ENCODE measurements at regions not wholly inside any gene's neighbourhood (a gene's known extent, or its start where the extent isn't known, plus 50 kb on each side); places are given as distances from the start of the nearest gene placed in this dataset.
"Not testable (repeated sequence)": the region's sequence is repeated elsewhere in the genome, so short reads cannot be mapped to it uniquely, and the experiment has no call there.

DNA sequence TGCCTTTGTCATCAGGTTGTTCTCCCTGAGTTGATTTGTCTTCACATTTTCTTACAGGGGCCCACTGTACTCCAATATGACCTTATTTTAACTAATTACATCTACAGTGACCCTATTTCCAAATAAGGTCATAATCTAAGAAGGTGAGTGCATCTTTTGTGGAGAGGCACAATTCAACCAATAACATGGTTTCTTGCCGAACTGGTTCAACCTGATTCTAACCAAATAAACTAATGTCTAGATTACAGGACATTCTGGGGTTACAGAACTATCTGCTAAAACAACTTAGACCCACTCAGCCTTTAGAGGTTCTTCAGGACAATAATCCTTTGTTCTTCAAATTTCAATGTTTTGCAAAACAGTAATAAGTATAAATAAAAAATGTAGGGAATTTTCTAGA lies 496.5 kb upstream of the SOX11 start:
- no peak for DNase-seq (ENCODE audit: low read depth in 1 of 2, low spot score in 1 of 2)

DNA sequence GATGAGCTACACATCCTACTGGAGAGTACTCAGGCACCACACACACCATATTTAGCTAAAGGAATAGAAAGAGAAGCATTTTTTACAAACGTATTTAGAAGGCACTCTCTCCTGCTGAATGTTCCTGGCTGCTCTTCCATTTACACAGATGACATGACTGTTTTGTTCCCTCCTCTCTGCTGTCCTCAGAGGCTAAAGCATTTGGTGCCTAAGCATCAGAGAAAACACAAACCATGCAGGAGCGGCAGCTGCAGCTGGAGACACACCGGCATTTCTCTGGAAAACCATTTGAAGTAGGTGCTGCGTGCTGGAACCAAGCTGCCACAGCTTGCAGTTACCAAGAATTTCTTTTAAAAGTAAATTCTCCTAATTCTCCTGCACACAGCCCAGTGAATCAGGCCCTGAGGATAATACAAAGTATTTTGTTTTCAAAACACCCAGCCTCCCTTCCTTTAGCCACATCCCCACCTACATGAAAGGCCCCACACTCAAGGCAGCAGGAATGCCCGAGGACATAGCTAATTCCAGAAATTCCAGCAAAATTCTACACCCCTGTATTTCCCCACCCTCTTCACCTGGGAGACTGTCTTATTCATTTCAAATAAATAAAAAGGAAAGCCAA lies 488.9 kb upstream of the SOX11 start:
- DNase-seq (ENCODE audit: low read depth in 1 of 2, low spot score in 1 of 2) = no peak

DNA sequence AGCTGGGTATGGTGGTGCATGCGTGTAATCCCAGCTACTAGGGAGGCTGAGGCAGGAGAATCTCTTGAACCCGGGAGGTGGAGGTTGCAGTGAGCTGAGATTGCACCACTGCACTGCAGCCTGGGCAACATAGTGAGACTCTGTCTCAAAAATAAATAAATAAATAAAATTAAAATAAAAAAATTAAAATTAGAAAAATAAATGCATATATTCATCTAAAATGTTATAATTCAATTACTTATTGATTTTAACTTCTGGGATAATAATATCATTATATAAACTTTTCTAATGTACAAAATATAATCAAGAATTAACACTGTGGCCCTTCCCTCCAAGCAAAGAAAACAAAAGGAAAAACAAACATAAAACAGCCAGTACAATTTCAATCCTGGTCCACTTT lies 485.4 kb upstream of the SOX11 start:
- DNase-seq (ENCODE audit: low read depth in 1 of 2, low spot score in 1 of 2) = not testable (repeated sequence)

DNA sequence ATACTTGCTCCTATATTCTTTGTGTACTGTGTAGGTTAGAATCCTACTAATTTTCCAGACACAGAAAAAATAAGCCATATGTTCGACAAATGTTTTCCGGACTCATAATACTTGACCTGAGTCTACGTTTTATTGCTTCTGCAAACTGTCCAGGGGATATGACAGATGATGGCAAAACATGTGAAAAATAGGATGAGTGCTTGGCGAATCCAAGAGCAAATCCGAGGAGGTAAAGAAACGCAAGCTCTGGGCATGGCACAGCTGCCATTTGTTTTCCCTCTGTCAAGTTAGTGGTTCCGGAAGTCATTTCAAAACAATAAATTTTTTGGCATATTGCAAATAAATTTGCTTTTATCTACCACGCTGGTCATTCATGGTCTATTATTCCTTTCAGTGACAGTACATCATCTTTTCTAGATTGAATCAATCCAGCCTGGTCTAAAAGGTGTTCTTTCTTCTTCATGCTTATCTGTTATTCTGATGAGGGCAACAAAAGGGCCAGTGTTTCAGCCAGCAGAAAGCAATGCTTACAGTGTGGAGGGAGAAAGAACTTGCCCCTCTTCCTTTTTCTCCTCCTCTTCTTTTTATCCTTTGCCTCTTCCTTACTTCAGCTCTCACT lies 476.1 kb upstream of the SOX11 start:
- DNase-seq (ENCODE audit: low read depth in 1 of 2, low spot score in 1 of 2) = no peak

DNA sequence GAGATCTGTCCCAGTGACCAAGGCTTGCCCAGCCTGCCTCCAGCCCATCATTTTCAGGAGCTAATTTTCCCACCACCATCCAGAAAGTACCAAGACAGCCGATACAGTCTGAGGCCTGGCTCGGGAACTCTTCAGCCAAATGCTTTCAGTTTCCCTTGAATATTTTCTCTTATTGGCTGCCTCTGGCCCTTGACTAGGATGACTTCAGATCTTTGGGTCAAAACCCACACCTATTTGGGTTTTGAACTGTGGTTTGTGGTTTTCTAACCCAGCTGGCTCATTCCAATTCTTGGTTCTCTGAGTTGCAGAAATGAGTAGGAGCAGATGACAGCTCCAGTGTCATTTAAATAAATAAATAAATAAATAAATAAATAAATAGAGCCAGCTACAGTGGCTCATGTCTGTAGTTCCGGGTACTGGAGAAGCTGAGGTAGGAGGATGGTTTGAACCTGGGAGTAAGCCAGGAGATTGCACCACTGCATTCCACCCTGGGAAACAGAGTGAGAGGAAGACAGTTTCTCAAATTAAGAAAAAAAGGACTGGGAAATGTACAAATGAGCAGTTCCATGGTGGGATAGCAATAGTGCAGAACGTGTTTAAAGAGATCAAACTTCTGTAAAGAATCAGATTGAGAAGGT lies 465.0 kb upstream of the SOX11 start:
- no peak for DNase-seq (ENCODE audit: low read depth in 1 of 2, low spot score in 1 of 2)

DNA sequence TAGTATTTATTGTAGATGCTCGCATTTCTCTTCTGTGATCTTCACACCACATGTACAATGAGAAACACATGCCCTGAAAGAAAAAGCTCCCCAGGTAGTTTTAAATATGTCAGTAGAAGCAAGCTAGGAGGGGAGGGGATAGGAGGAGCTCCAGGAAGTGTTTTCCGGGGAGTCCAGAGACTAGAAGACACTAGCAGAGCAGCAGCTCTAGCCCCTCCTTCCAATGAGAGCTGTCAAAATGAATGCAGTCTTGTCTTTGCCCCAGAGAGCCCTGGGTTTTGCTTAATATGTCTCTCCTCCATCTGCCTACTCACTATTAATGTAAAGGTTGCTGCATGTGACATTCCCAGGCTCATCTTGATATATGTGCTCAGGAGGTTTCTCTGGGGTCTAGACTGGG lies 462.6 kb upstream of the SOX11 start:
- DNase-seq (ENCODE audit: low read depth in 1 of 2, low spot score in 1 of 2) = no peak

DNA sequence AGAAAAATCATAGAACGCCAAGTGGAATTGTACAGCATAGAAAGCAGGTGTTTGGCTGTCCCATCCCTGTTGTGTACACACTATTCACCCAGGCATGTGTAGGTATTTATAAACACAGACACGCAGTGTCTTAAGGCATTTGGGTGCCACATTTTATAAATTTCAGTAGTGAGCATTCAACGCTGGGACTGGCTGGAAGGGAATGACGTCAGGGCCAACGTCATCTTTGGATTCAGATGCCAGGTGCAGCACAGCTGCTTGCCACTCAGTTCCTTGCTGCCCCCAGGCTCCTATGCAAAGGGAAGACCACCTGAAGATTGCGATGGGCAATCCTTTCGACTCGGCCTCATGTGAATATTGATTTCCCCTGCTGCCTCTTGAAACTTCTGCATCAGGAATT lies 461.7 kb upstream of the SOX11 start:
- DNase-seq (ENCODE audit: low read depth in 1 of 2, low spot score in 1 of 2) = no peak

DNA sequence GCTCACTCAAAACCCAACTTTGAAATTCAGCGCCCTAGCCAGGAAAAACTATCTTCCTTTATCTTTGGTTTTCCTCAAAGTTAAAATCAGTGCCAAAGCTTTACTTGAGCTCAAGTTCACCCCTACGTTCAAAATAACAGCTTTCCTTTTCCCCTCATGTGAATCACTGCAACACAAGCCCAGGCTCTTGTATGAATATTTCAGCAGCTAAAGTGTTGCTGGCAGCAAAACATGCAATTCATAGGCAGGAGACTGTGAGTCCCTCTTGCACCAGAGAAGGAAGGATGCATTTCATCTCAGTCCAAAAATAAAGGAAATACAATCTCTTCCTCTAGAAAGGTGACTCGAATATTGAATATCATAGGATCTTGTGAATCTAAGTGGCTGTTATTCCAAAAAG lies 461.3 kb upstream of the SOX11 start:
- DNase-seq (ENCODE audit: low read depth in 1 of 2, low spot score in 1 of 2) = no peak

DNA sequence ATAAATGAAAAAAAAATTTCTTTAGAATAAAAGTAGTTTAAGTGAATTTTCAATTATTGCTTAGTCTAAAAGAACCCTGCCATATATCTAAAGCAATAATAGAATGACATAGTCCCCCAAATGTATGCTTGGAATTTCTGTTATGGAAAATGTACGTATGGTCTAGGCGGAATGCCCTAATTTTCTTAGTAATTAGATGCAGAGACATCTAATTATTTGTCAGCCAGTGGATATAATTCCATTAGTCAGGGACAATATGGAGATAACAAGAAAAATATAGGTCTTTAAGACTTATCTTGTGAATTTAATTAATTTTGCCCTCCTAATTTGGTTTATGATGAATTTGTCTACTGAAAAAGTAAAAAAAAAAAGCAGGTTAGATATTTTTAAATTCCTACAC lies 460.9 kb upstream of the SOX11 start:
- no peak for DNase-seq (ENCODE audit: low read depth in 1 of 2, low spot score in 1 of 2)

DNA sequence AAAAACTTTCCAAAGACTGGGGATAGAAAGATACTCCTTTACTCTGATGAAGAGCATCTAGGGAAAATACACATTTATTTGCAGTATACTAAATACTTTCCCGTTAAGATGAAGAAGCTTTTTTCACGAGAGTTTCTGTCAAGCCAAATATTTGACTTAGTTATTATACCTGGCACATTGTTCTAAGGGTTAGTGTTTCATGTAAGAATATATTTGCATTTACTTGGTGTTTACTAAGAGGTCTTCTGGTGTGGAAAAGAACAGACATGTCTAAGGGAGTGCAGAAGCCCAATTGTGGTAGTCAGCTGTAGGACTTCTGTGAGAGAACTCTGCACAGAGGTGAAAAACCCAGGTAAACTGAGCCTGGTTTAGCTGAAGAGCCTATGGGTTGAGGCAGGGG lies 457.6 kb upstream of the SOX11 start:
- DNase-seq (ENCODE audit: low read depth in 1 of 2, low spot score in 1 of 2) = no peak

DNA sequence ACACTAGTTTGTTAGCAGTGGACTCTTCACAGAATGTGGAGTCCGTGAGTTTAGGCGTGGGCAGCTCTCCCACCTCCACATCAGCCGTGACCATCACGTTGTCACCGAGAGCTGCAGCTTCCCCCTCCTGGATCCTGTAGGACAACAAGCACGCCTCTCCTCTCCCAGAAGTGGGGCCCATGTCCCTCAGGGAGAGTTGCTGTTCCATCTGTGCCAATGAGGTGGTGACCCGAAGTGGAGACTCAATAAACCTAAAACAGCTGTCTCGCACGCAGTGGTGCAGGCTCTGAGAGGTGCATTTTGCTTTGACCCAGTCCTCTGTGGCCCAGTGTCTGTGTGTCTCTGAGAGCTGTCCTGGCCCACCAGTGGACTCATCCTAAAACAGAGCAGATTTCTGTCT lies 456.5 kb upstream of the SOX11 start:
- no peak for DNase-seq (ENCODE audit: low read depth in 1 of 2, low spot score in 1 of 2)

DNA sequence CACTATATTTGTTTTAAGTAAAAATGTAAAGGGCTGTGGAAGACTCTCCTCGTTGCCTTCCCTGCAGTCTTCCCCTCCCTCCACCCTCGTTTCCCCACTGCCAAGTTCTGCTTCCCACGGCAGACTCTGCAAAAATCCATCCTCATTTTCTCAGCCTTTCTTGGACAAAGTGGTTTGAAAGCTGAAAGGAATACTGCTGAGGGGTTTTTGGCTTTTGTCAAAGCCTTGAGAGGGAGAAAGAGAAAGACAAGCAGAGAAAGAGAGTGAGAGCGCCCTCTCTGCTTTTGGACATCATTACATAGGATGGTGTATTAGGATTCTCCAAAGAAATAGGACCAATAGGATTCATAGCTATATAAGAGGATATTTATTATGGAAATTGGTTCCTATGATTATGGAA lies 455.9 kb upstream of the SOX11 start:
- DNase-seq (ENCODE audit: low read depth in 1 of 2, low spot score in 1 of 2) = no peak

DNA sequence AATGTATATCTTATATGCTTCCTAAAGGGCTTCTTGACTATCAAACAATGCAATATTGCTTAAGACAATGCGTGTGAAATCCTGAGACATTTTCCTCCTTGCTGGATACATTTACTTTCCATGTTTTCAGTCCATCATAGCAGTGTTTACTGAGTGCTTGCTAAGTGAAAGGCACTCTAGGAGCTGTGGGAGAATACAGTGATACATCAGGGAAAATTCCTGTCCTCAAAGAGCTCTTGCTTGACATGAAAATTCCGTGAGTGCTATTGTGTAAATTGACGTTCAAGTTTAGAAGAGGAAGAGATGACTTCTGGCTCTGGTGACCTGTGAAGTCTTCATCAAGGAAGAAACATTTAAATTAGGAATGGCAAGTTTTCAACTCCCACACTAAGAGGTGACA lies 449.4 kb upstream of the SOX11 start:
- DNase-seq (ENCODE audit: low read depth in 1 of 2, low spot score in 1 of 2) = no peak

DNA sequence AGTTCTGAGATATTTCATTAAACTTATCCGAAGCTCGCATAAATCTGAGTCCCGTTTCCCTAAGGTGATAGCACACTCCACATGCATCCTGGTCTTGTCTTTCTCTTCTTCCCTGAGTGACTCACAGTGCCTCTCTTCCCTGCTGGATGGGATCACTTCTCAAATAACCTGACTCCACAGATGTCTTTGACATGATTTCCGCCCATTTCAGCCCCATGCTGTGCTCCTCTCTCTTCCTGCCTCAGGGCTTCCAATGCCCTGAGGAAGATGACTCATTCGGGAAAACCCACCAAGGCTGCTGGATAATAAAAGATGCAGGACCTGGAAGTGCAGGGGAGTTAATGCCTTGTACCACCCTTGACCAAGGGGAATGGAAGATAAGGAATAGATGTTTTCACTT lies 441.7 kb upstream of the SOX11 start:
- DNase-seq (ENCODE audit: low read depth in 1 of 2, low spot score in 1 of 2) = no peak

DNA sequence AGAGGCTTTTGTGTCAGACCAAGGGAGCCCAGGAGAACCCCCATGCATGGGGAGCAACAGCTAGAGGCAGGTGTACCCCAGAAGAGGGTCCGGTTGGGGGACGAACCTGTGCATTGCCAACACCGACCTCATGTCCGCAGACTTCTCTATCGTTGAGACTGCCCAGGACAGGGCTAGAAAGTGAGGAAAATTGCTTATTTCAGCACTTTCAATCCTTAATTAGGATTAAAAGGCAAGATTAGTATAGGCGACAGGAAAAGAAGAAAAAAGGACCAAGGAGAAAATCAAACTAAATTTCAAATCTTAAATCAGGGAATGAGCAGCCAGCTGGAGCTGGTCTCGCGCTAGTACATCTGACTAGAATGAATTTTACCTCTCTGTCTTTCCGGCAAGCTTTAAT lies 438.9 kb upstream of the SOX11 start:
- no peak for DNase-seq (ENCODE audit: low read depth in 1 of 2, low spot score in 1 of 2)

DNA sequence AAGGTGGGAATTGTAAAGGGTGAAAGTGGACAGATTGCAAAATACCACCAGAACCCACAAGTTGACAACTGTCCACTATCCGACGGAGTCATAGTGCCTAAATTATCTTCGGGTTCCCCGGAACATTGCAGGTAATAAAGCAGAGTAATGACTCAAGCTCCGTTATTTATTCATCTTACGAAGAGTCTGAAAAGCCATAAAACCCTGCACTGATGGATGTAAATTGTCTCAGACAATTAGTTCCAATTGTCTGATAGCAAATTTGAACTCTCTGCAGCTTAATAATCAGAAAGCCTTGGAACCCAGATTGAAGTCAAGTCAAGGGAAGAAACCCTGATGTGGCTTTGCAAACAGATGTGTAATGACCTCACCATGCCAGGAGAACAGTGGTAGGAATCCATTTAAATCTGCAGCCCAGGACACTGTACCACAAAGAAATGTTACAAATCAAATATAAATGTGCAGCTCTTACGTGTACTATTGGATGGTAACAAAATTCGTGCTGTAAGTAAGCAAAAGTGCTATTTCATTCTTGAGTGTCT lies 437.3 kb upstream of the SOX11 start:
- no peak for DNase-seq (ENCODE audit: low read depth in 1 of 2, low spot score in 1 of 2)

DNA sequence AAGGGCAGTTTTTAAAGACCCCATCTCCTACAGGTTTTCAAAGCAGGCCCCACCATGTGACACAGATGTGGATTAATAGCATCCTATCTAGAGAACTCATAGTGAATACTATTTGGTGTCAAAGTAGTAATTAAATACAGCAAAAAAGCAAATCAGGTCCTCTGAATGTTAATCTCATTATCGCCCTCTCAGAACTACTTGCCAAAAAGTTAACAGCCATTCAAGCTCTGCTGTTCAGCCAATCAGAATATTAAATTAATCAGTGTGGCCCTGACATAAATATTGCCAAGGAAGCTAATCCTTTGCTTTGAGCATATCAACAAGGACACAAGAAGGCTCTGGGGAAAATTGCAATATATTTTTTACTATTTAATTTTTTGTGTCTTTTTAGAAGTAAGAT lies 428.9 kb upstream of the SOX11 start:
- DNase-seq (ENCODE audit: low read depth in 1 of 2, low spot score in 1 of 2) = no peak

DNA sequence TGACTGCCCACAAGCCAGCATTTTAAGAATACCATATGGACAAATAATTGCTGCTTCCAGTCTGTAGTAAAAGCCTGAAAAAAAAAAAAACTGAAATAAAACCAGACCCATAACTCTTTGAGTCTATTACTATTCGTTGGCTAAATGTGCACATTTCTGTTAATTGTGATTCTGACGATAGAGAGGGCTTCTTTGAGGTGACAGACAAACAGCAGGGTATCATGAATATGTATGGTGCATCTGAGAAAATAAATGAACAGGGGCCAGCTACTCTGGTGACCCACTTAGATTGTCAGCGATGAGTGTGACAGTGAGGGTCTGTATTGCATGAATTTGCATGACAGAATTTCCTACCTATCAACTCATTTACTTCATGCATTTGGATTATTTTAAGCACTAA lies 427.8 kb upstream of the SOX11 start:
- no peak for DNase-seq (ENCODE audit: low read depth in 1 of 2, low spot score in 1 of 2)

DNA sequence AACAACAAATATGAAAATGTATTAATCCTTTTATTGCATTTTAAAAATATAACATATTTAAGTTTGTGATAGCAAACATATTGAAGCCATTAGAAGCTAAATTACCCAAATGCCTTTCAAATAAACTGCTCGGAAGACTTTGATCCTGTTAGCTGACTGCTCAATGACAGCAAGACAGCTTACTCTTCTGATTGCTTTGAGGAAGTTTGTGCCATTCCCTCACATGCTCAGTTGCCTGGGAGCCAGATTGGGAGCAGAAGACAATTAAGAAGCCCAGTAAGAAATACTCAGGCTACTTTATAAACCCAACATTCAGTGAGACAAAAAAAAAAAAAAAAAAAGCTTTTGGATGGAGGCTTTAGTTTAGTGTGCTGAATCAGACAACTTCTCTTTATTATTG lies 407.1 kb upstream of the SOX11 start:
- DNase-seq (ENCODE audit: low read depth in 1 of 2, low spot score in 1 of 2) = no peak

DNA sequence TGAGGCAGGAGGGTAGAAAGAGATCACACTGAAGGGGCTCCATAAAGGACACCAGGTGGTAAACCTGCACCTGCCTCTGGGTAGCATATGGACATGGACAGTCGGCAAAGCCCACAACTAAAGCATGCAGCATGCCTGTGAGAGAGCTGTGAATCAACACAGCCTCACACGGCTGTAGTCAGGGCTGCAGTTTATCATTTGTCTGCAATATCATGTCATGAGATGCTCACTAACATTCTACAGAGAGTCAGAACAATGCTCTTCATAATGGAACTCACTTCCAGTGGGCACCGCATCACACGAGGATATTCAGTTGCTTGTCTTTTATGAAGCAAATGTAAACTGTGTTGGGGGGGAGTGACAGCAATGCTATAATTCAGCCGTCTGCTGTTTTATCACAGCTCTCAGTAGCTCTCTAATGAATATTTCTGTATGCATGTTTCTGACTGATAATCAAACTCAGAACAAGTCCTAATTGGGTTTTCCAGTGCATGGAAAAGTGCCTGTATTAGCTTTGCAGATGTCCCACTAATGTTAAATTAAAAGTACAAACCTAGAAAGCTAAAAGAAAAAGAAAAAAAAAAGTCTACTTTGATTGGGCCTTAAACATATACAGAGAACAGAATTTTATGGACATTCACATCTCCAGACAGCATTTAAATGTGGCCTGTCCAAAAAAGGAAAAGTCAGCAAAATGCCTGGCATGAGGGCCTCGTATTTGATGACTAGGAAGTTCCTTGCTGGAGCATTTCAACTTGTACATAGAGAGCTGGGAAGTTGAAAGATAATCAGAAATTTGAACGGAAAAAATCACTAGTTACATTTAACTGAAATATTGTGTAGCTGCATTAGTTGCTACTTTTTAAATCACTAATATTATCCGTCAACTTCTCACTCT lies 406.1 kb upstream of the SOX11 start:
- DNase-seq (ENCODE audit: low read depth in 1 of 2, low spot score in 1 of 2) = no peak

DNA sequence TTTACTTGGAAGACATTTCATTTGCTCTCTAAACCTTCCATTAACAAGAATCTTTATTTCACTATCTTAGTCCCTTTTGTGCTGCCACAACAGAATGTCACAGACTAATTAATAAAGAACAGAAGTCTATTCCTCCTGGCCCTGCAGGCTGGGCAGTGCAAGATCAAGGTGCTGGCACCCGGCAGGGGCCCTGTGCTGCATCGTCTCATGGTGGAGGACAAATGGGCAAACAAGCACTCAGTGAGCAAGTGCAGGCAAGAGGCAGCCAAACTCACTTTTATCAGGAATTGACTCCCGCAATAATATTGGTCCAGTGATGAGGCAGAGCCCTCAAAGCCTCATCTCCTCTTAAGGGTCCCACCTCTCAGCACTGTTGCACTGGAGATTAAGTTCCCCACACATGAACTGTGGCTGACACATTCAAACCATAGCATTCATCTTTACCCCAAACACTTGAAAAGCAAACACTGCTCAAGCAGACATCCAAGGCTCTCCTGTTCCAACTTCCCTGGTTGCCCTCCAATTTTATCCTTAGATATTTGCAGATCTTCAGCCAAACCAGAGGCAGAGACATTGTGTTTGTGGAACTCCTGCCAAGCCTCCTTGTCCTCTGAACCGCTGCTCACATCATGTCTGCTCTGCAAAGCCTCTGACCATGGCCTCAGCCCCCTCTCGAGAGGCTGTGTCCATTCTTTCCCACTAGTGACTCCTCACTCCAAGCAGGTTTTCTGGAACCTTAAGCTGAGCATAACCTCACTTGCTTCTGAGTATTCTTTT lies 404.4 kb upstream of the SOX11 start:
- DNase-seq (ENCODE audit: low read depth in 1 of 2, low spot score in 1 of 2) = no peak

All from activated CD4-positive, alpha-beta T cell treated with anti-CD3 and anti-CD28 coated beads, Interleukin-2, amount 50 U/mL, for 24 hours (primary cell).